ENCODE measurements at regions not wholly inside any gene's neighbourhood (a gene's known extent, or its start where the extent isn't known, plus 50 kb on each side); places are given as distances from the start of the nearest gene placed in this dataset.

DNA sequence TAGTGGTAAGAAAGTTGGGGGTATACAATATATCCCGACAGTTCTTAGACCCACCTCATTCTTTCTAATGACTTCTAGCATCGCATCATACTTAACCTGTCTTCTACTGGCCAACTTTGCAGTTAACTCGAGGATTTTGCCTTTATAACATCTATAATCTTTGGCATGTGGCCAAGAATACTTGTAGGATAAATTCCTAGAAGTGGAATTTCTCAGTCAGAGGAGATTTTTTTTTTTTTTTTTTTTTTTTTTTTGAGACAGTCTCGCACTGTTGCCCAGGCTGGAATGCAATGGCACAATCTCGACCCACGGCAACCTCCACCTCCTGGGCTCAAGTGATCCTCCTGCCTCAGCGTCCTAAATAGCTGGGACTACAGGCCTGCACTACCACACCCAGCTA, 253.5 kb downstream of the MRTFB start:
- TF ChIP-seq CTCF (conservative IDR thresholded peaks at IDR 0.05; ENCODE audit: low read length) (no peak), EZH2phosphoT487 (IDR thresholded peaks at IDR 0.05; ENCODE audit: borderline replicate concordance) (no peak)

Data from Loucy (cell line).